HG03097 (cell line): ENCODE measurements at regions not wholly inside any gene's neighbourhood (a gene's known extent, or its start where the extent isn't known, plus 50 kb on each side); places are given as distances from the start of the nearest gene placed in this dataset.

Source experiments
- ATAC-seq: cut with Tn5 transposase; IDR thresholded peaks from one replicate; pipeline ENCODE4 v1.9.1; 2021; ENCODE audit not compliant: unreplicated experiment, low FRiP score

GRCh38 chr6:147802459-147802858 lies 294.0 kb downstream of the SAMD5 start:
- no peak for ATAC-seq

GRCh38 chr6:147805155-147805554 lies 296.7 kb downstream of the SAMD5 start:
- ATAC-seq: no peak

- ATAC-seq: no peak
Observed at GRCh38 chr6:147806697-147807096, 298.2 kb downstream of the SAMD5 start.

- ATAC-seq: no peak
Observed at GRCh38 chr6:147808640-147809039, 300.1 kb downstream of the SAMD5 start.

- ATAC-seq: no peak
Observed at GRCh38 chr6:147811913-147812629, 303.6 kb downstream of the SAMD5 start.

- no peak for ATAC-seq
Observed at GRCh38 chr6:147817042-147817689, 308.7 kb downstream of the SAMD5 start.

GRCh38 chr6:147820520-147820919 lies 312.0 kb downstream of the SAMD5 start:
- no peak for ATAC-seq

- ATAC-seq: no peak
Observed at GRCh38 chr6:147821295-147821897, 312.9 kb downstream of the SAMD5 start.

GRCh38 chr6:147823936-147824335 lies 315.4 kb downstream of the SAMD5 start:
- ATAC-seq: no peak

GRCh38 chr6:147825848-147826247 lies 317.4 kb downstream of the SAMD5 start:
- ATAC-seq: no peak

GRCh38 chr6:147826698-147827097 lies 318.2 kb downstream of the SAMD5 start:
- ATAC-seq: no peak

GRCh38 chr6:147829418-147829817 lies 320.9 kb downstream of the SAMD5 start:
- no peak for ATAC-seq

- ATAC-seq: no peak
Observed at GRCh38 chr6:147829835-147830234, 321.3 kb downstream of the SAMD5 start.

- ATAC-seq: no peak
Observed at GRCh38 chr6:147831356-147831755, 322.9 kb downstream of the SAMD5 start.

GRCh38 chr6:147833607-147834006 lies 325.1 kb downstream of the SAMD5 start:
- ATAC-seq: no peak

GRCh38 chr6:147834084-147834776 lies 325.7 kb downstream of the SAMD5 start:
- ATAC-seq: no peak

GRCh38 chr6:147837540-147837939 lies 329.1 kb downstream of the SAMD5 start:
- no peak for ATAC-seq

- no peak for ATAC-seq
Observed at GRCh38 chr6:147839708-147840610, 331.5 kb downstream of the SAMD5 start.

GRCh38 chr6:147841547-147842148 lies 333.2 kb downstream of the SAMD5 start:
- ATAC-seq: no peak
